ENCODE measurements at regions not wholly inside any gene's neighbourhood (a gene's known extent, or its start where the extent isn't known, plus 50 kb on each side); places are given as distances from the start of the nearest gene placed in this dataset.

DNA sequence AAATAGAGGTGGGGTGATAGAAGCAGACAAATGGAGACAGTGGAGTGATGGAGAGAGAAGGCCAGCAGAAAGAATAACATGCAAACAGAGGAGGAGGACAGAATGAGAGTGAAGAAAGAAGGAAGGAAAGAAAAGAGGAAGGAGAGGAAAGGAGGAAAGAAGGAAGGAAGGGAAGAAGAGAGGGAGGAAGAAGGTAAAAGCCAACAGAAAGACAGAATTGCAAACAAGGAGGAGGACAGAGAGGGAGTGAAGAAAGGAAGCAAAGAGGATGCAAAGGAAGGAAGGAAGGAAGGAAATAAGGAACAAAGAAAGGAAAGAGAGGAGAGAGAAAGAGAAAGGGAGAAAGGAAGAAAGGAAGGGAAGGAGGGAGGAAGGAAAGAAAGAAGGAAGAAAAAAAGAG, 444.0 kb downstream of the IRS1 start:
- TF ChIP-seq, protein P1, sequence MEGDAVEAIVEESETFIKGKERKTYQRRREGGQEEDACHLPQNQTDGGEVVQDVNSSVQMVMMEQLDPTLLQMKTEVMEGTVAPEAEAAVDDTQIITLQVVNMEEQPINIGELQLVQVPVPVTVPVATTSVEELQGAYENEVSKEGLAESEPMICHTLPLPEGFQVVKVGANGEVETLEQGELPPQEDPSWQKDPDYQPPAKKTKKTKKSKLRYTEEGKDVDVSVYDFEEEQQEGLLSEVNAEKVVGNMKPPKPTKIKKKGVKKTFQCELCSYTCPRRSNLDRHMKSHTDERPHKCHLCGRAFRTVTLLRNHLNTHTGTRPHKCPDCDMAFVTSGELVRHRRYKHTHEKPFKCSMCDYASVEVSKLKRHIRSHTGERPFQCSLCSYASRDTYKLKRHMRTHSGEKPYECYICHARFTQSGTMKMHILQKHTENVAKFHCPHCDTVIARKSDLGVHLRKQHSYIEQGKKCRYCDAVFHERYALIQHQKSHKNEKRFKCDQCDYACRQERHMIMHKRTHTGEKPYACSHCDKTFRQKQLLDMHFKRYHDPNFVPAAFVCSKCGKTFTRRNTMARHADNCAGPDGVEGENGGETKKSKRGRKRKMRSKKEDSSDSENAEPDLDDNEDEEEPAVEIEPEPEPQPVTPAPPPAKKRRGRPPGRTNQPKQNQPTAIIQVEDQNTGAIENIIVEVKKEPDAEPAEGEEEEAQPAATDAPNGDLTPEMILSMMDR (IDR thresholded peaks at IDR 0.05) = no peak
- no peak for TF ChIP-seq POLR2A (IDR thresholded peaks at IDR 0.05)

Data from heart left ventricle (tissue), 13 donors.